ENCODE measurements at regions not wholly inside any gene's neighbourhood (a gene's known extent, or its start where the extent isn't known, plus 50 kb on each side); places are given as distances from the start of the nearest gene placed in this dataset.
A peak's percentile ranks its signal among the peaks of the same experiment; 100 is the strongest.

GRCh38 chr18:47750889-47751423, 179.5 kb downstream of the SMAD2 start:
- TF ChIP-seq FOXM1 (IDR thresholded peaks at IDR 0.05; ENCODE audit: borderline replicate concordance, low read depth) (no peak), YY1 (IDR thresholded peaks at IDR 0.05; ENCODE audit: low read depth) (no peak), ZBTB7A (IDR thresholded peaks at IDR 0.05; ENCODE audit: low read depth) (no peak)

DNA sequence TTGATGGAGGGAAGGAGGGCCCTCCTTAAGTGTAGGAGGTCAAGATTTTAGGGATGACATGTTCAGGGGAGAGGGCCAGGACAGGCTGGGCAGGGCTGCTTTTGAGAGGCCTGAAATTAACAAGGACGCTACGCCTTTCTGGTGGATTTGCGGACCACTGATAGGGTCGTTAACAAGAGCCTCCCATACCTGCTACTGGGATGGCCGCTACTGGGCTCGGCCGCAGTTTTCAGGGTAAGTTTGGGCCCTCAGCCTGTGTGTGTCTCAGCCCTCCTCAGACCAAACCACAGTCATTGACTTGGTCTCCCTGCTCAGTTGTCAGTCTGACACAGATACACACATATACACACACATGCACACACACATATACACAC, 180.9 kb downstream of the SMAD2 start:
- TF ChIP-seq NFIC (IDR thresholded peaks at IDR 0.05) = no peak
- TF ChIP-seq CREB1 (IDR thresholded peaks at IDR 0.05; ENCODE audit: low read depth) = no peak
- no peak for TF ChIP-seq EP300 (IDR thresholded peaks at IDR 0.05; ENCODE audit: borderline replicate concordance)
- no peak for TF ChIP-seq CEBPB (IDR thresholded peaks at IDR 0.05)
- TF ChIP-seq RAD21 (IDR thresholded peaks at IDR 0.05; ENCODE audit: low read depth) = no peak
- TF ChIP-seq, protein P1, sequence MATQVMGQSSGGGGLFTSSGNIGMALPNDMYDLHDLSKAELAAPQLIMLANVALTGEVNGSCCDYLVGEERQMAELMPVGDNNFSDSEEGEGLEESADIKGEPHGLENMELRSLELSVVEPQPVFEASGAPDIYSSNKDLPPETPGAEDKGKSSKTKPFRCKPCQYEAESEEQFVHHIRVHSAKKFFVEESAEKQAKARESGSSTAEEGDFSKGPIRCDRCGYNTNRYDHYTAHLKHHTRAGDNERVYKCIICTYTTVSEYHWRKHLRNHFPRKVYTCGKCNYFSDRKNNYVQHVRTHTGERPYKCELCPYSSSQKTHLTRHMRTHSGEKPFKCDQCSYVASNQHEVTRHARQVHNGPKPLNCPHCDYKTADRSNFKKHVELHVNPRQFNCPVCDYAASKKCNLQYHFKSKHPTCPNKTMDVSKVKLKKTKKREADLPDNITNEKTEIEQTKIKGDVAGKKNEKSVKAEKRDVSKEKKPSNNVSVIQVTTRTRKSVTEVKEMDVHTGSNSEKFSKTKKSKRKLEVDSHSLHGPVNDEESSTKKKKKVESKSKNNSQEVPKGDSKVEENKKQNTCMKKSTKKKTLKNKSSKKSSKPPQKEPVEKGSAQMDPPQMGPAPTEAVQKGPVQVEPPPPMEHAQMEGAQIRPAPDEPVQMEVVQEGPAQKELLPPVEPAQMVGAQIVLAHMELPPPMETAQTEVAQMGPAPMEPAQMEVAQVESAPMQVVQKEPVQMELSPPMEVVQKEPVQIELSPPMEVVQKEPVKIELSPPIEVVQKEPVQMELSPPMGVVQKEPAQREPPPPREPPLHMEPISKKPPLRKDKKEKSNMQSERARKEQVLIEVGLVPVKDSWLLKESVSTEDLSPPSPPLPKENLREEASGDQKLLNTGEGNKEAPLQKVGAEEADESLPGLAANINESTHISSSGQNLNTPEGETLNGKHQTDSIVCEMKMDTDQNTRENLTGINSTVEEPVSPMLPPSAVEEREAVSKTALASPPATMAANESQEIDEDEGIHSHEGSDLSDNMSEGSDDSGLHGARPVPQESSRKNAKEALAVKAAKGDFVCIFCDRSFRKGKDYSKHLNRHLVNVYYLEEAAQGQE (IDR thresholded peaks at IDR 0.05; ENCODE audit: low read depth) = no peak
- TF ChIP-seq YY1 (IDR thresholded peaks at IDR 0.05; ENCODE audit: low read depth) = no peak
- TF ChIP-seq EGR1 (IDR thresholded peaks at IDR 0.05) = no peak
- no peak for TF ChIP-seq USF1 (IDR thresholded peaks at IDR 0.05)

- no peak for TF ChIP-seq YY1 (IDR thresholded peaks at IDR 0.05; ENCODE audit: low read depth)
- TF ChIP-seq EP300 (IDR thresholded peaks at IDR 0.05; ENCODE audit: borderline replicate concordance) = no peak
- TF ChIP-seq, protein P1 (IDR thresholded peaks at IDR 0.05; ENCODE audit: low read depth) = no peak
- peak; percentile 87 for TF ChIP-seq RAD21 (IDR thresholded peaks at IDR 0.05; ENCODE audit: low read depth)
- no peak for TF ChIP-seq ZBTB7A (IDR thresholded peaks at IDR 0.05; ENCODE audit: low read depth)
- no peak for TF ChIP-seq TAF1 (IDR thresholded peaks at IDR 0.05; ENCODE audit: low read depth)
- no peak for TF ChIP-seq CEBPB (IDR thresholded peaks at IDR 0.05)
- TF ChIP-seq USF1 (IDR thresholded peaks at IDR 0.05) = no peak
- TF ChIP-seq FOXM1 (IDR thresholded peaks at IDR 0.05; ENCODE audit: borderline replicate concordance, low read depth) = no peak
- no peak for TF ChIP-seq TCF12 (IDR thresholded peaks at IDR 0.05; ENCODE audit: low read depth)
- TF ChIP-seq NFIC (IDR thresholded peaks at IDR 0.05) = no peak
- no peak; the same call in 1 of the 2 replicates for TF ChIP-seq MAX (IDR thresholded peaks at IDR 0.05)
- TF ChIP-seq CREB1 (IDR thresholded peaks at IDR 0.05; ENCODE audit: low read depth) = no peak
- TF ChIP-seq TEAD4 (IDR thresholded peaks at IDR 0.05) = peak; percentile 64
- TF ChIP-seq EGR1 (IDR thresholded peaks at IDR 0.05) = no peak
These were observed 181.4 kb downstream of the SMAD2 start for GRCh38 chr18:47748847-47749599.

DNA sequence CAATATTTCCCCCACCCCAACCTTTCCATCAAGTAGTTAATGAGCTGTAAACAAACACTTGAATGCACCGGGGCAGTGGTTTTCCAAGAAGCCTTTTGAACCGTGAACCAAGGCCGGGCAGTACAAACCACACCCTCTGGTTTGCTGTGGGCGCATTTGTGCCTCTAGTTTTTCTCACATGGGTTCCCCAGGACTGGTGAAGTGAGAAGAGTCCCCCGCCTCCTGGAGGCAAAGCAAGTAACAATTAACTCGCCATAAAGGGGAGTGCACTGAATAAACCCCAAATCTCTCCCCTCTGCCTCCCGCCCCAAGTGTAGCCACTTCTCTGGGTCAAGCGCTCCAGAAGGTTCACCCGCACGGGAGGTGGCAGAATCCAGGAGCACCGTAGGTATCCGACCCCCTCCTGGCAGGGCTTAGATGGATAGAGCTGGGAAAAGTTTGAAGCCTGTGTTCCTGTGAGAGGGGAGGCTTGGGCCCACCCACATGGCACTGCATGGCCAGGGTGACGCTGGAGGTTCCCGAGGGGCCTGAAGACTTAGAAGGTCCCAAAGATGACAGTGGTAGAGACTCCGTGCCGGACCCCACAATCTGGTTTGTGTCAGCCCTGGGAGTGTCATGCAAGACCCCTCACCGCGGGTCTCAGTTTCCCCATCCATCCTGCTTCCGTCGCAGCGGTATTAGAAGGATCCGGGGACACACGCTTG, 182.2 kb downstream of the SMAD2 start:
- TF ChIP-seq TEAD4 (IDR thresholded peaks at IDR 0.05) (no peak), FOXM1 (IDR thresholded peaks at IDR 0.05; ENCODE audit: borderline replicate concordance, low read depth) (no peak), YY1 (IDR thresholded peaks at IDR 0.05; ENCODE audit: low read depth) (no peak), ZBTB7A (IDR thresholded peaks at IDR 0.05; ENCODE audit: low read depth) (no peak)

DNA sequence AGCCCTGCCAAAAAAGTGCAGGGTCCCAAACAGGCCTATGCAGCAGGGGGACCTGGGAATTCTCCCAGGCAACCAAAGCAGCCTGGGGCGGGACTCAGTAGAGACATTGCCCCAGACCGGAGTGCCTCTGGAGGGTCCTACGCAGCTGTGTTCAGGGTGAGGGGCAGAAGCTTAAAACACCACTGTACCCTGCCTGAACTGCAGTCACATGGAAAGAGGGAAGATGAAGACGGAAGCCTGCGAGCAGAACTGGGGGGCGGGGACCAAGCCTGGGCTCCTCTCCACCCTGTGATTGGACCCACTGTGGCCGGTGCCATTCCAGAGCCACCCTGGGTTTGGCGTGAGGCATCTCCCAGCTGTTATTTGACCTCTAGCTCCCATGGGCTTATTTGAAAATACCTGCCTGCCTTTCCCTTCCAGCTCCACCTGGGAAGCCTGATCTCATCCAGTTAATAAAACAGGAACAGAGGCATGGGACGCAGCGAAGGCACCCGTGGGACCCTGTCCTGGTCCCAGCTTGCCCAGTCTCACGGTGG, 183.1 kb downstream of the SMAD2 start:
- TF ChIP-seq CREB1 (IDR thresholded peaks at IDR 0.05; ENCODE audit: low read depth) (no peak), MAX (IDR thresholded peaks at IDR 0.05) (no peak), RAD21 (IDR thresholded peaks at IDR 0.05; ENCODE audit: low read depth) (no peak), TEAD4 (IDR thresholded peaks at IDR 0.05) (no peak), EP300 (IDR thresholded peaks at IDR 0.05; ENCODE audit: borderline replicate concordance) (no peak), FOXM1 (IDR thresholded peaks at IDR 0.05; ENCODE audit: borderline replicate concordance, low read depth) (no peak), TCF12 (IDR thresholded peaks at IDR 0.05; ENCODE audit: low read depth) (no peak), YY1 (IDR thresholded peaks at IDR 0.05; ENCODE audit: low read depth) (no peak), EGR1 (IDR thresholded peaks at IDR 0.05) (no peak), NFIC (IDR thresholded peaks at IDR 0.05) (no peak), TAF1 (IDR thresholded peaks at IDR 0.05; ENCODE audit: low read depth) (no peak), USF1 (IDR thresholded peaks at IDR 0.05) (no peak), CEBPB (IDR thresholded peaks at IDR 0.05) (no peak), ZBTB7A (IDR thresholded peaks at IDR 0.05; ENCODE audit: low read depth) (no peak)
- TF ChIP-seq, protein P1 (IDR thresholded peaks at IDR 0.05; ENCODE audit: low read depth) = no peak
